ENCODE measurements at regions not wholly inside any gene's neighbourhood (a gene's known extent, or its start where the extent isn't known, plus 50 kb on each side); places are given as distances from the start of the nearest gene placed in this dataset.
"Not testable (repeated sequence)": the region's sequence is repeated elsewhere in the genome, so short reads cannot be mapped to it uniquely, and the experiment has no call there.

DNA sequence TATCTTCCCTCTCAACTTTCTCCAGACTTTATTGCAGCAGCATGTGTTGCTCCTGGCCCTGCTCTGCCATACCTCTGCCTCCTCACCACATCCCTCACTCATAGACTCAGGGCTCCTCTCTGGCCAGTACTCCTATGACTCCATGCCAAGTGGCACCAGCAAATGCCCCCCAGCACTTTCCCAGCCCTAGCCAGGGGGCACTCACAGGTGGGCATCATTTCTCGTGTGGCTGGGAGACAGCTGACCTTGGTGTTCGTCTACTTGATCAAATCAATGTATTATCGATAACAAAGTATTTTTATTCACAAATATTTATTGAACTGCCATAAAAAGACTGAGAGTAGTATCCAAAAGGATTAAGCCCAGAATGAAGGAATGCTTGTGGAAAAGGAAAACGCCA, 418.2 kb downstream of the FAM72C start:
- TF ChIP-seq EZH2 (IDR thresholded peaks at IDR 0.05; ENCODE audit: low read length), result no peak
- TF ChIP-seq, protein P1, sequence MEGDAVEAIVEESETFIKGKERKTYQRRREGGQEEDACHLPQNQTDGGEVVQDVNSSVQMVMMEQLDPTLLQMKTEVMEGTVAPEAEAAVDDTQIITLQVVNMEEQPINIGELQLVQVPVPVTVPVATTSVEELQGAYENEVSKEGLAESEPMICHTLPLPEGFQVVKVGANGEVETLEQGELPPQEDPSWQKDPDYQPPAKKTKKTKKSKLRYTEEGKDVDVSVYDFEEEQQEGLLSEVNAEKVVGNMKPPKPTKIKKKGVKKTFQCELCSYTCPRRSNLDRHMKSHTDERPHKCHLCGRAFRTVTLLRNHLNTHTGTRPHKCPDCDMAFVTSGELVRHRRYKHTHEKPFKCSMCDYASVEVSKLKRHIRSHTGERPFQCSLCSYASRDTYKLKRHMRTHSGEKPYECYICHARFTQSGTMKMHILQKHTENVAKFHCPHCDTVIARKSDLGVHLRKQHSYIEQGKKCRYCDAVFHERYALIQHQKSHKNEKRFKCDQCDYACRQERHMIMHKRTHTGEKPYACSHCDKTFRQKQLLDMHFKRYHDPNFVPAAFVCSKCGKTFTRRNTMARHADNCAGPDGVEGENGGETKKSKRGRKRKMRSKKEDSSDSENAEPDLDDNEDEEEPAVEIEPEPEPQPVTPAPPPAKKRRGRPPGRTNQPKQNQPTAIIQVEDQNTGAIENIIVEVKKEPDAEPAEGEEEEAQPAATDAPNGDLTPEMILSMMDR (optimal IDR thresholded peaks at IDR 0.05 in 1 of 3, IDR thresholded peaks at IDR 0.05 in 1 of 3, conservative IDR thresholded peaks at IDR 0.05 in 1 of 3; ENCODE audit: extremely low read depth in 1 of 3, insufficient read depth in 2 of 3, low read length in 3 of 3), result no peak
- no peak overlapping the region for H2AFZ ChIP-seq (ENCODE audit: control insufficient read depth, low read length)
- H3K36me3 ChIP-seq (ENCODE audit: control insufficient read depth in 2 of 2, extremely low read depth in 1 of 2, insufficient read depth in 2 of 2, low read length in 2 of 2), result no peaks in the 10 kb centered on the region
- FAIRE-seq, result no peak
- H3K4me2 ChIP-seq (ENCODE audit: control insufficient read depth, extremely low read depth, insufficient read depth, low read depth, low read length), result no peak overlapping the region
- no peaks in the 10 kb centered on the region for H3K27me3 ChIP-seq (ENCODE audit: control insufficient read depth, extremely low read depth, insufficient read depth, low read length)
- H4K20me1 ChIP-seq (ENCODE audit: control insufficient read depth, extremely low read depth, insufficient read depth, low read length), result no peaks in the 10 kb centered on the region
- H3K4me1 ChIP-seq (ENCODE audit: control insufficient read depth, extremely low read depth, insufficient read depth, low read length), result no peaks in the 10 kb centered on the region
- no peak overlapping the region for H3K9ac ChIP-seq (ENCODE audit: control insufficient read depth, extremely low read depth, insufficient read depth, low read length)
- dilution Hi-C loops (cut with MboI; ENCODE audit: extremely low pct_ligation_motif_present, low sequenced_read_pairs), result no loop called here
- DNase-seq (ENCODE audit: low read depth, low spot score), result no peak
- H3K79me2 ChIP-seq (ENCODE audit: control insufficient read depth, insufficient read depth, low read length), result no peaks in the 10 kb centered on the region
- H3K27ac ChIP-seq (ENCODE audit: control insufficient read depth, insufficient read depth, low read length), result no peak overlapping the region
- H3K9me3 ChIP-seq (ENCODE audit: control insufficient read depth, low read depth, low read length), result no peaks in the 10 kb centered on the region
- H3K4me3 ChIP-seq (ENCODE audit: control insufficient read depth in 2 of 3, extremely low read depth in 1 of 3, insufficient read depth in 2 of 3, low read depth in 1 of 3, low read length in 3 of 3), result no peak overlapping the region
- no peaks in the 10 kb centered on the region for H3K9me1 ChIP-seq (ENCODE audit: control insufficient read depth, extremely low read depth, insufficient read depth, low read length)

GRCh38 chr1:143504703-143505102, 467.1 kb downstream of the FAM72C start:
- H3K4me3 ChIP-seq (ENCODE audit: control insufficient read depth in 2 of 3, extremely low read depth in 1 of 3, insufficient read depth in 2 of 3, low read depth in 1 of 3, low read length in 3 of 3); H3K9ac ChIP-seq (ENCODE audit: control insufficient read depth, extremely low read depth, insufficient read depth, low read length); H3K27me3 ChIP-seq (ENCODE audit: control insufficient read depth, extremely low read depth, insufficient read depth, low read length); FAIRE-seq; H2AFZ ChIP-seq (ENCODE audit: control insufficient read depth, low read length); H3K9me1 ChIP-seq (ENCODE audit: control insufficient read depth, extremely low read depth, insufficient read depth, low read length); H3K79me2 ChIP-seq (ENCODE audit: control insufficient read depth, insufficient read depth, low read length); H3K4me2 ChIP-seq (ENCODE audit: control insufficient read depth, extremely low read depth, insufficient read depth, low read depth, low read length); DNase-seq (ENCODE audit: low read depth, low spot score); H4K20me1 ChIP-seq (ENCODE audit: control insufficient read depth, extremely low read depth, insufficient read depth, low read length); dilution Hi-C loops (cut with MboI; ENCODE audit: extremely low pct_ligation_motif_present, low sequenced_read_pairs); H3K27ac ChIP-seq (ENCODE audit: control insufficient read depth, insufficient read depth, low read length); H3K4me1 ChIP-seq (ENCODE audit: control insufficient read depth, extremely low read depth, insufficient read depth, low read length); H3K36me3 ChIP-seq (ENCODE audit: control insufficient read depth in 2 of 2, extremely low read depth in 1 of 2, insufficient read depth in 2 of 2, low read length in 2 of 2); H3K9me3 ChIP-seq (ENCODE audit: control insufficient read depth, low read depth, low read length): not testable (repeated sequence)

- H3K4me2 ChIP-seq (ENCODE audit: control insufficient read depth, extremely low read depth, insufficient read depth, low read depth, low read length); H2AFZ ChIP-seq (ENCODE audit: control insufficient read depth, low read length); FAIRE-seq; H3K9me3 ChIP-seq (ENCODE audit: control insufficient read depth, low read depth, low read length); H3K9me1 ChIP-seq (ENCODE audit: control insufficient read depth, extremely low read depth, insufficient read depth, low read length); H3K4me3 ChIP-seq (ENCODE audit: control insufficient read depth in 2 of 3, extremely low read depth in 1 of 3, insufficient read depth in 2 of 3, low read depth in 1 of 3, low read length in 3 of 3); H3K79me2 ChIP-seq (ENCODE audit: control insufficient read depth, insufficient read depth, low read length); DNase-seq (ENCODE audit: low read depth, low spot score); H3K36me3 ChIP-seq (ENCODE audit: control insufficient read depth in 2 of 2, extremely low read depth in 1 of 2, insufficient read depth in 2 of 2, low read length in 2 of 2); H3K9ac ChIP-seq (ENCODE audit: control insufficient read depth, extremely low read depth, insufficient read depth, low read length); H4K20me1 ChIP-seq (ENCODE audit: control insufficient read depth, extremely low read depth, insufficient read depth, low read length); dilution Hi-C loops (cut with MboI; ENCODE audit: extremely low pct_ligation_motif_present, low sequenced_read_pairs); H3K27me3 ChIP-seq (ENCODE audit: control insufficient read depth, extremely low read depth, insufficient read depth, low read length); H3K27ac ChIP-seq (ENCODE audit: control insufficient read depth, insufficient read depth, low read length); H3K4me1 ChIP-seq (ENCODE audit: control insufficient read depth, extremely low read depth, insufficient read depth, low read length): not testable (repeated sequence)
Observed at GRCh38 chr1:143504080-143504479, 467.7 kb downstream of the FAM72C start.

DNA sequence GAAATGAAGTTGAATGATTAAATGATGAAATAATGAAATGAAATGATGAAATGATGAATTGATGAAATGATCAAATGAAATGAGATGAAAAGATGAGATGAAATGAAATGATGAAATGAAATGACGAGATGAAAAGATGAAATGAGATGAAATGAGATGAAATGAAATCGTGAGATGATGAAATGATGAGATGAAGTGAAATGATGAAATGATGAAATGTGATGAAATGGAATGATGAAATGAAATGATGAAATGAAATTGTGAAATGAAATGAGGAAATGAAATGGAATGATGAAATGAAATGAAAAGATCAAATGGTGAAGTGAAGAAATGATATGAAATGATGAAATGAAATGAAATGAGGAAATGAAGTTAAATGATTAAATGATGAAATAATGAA, 468.7 kb downstream of the FAM72C start:
- H3K36me3 ChIP-seq (ENCODE audit: control insufficient read depth in 2 of 2, extremely low read depth in 1 of 2, insufficient read depth in 2 of 2, low read length in 2 of 2); H3K9me3 ChIP-seq (ENCODE audit: control insufficient read depth, low read depth, low read length); H2AFZ ChIP-seq (ENCODE audit: control insufficient read depth, low read length); H3K27me3 ChIP-seq (ENCODE audit: control insufficient read depth, extremely low read depth, insufficient read depth, low read length); H3K79me2 ChIP-seq (ENCODE audit: control insufficient read depth, insufficient read depth, low read length); H4K20me1 ChIP-seq (ENCODE audit: control insufficient read depth, extremely low read depth, insufficient read depth, low read length); DNase-seq (ENCODE audit: low read depth, low spot score); H3K9me1 ChIP-seq (ENCODE audit: control insufficient read depth, extremely low read depth, insufficient read depth, low read length); H3K9ac ChIP-seq (ENCODE audit: control insufficient read depth, extremely low read depth, insufficient read depth, low read length); H3K4me2 ChIP-seq (ENCODE audit: control insufficient read depth, extremely low read depth, insufficient read depth, low read depth, low read length); FAIRE-seq; H3K27ac ChIP-seq (ENCODE audit: control insufficient read depth, insufficient read depth, low read length); H3K4me3 ChIP-seq (ENCODE audit: control insufficient read depth in 2 of 3, extremely low read depth in 1 of 3, insufficient read depth in 2 of 3, low read depth in 1 of 3, low read length in 3 of 3); H3K4me1 ChIP-seq (ENCODE audit: control insufficient read depth, extremely low read depth, insufficient read depth, low read length); dilution Hi-C loops (cut with MboI; ENCODE audit: extremely low pct_ligation_motif_present, low sequenced_read_pairs): not testable (repeated sequence)

Measured in keratinocyte (primary cell).